HG02798 (cell line): ENCODE measurements at regions not wholly inside any gene's neighbourhood (a gene's known extent, or its start where the extent isn't known, plus 50 kb on each side); places are given as distances from the start of the nearest gene placed in this dataset.

Experiments
- ATAC-seq: cut with Tn5 transposase; IDR thresholded peaks from one replicate; pipeline ENCODE4 v1.9.1; 2021; ENCODE audit warnings: mild to moderate bottlenecking; ENCODE audit not compliant: unreplicated experiment, poor library complexity

DNA sequence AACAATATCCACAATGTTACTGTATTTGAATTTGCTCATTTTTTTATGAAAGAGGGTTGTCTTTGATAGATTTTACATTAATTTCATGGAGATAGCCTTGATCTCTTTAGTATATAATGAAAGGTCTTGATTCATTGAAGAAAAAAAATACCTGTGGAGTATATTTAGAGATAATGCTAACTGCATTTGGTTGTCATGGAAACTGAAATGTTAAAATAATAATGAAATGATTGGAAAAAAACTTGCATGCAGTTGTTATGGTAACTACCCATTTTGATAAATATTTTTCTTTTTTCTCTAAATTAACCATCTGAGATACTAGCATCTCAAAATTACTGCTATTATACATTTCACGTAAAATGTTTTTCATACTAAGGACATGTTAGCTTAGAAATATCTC is 712.7 kb upstream of the FAM98A start:
- no peak for ATAC-seq

- no peak for ATAC-seq
Measured at GRCh38 chr2:34308140-34308539, 709.0 kb upstream of the FAM98A start.

DNA sequence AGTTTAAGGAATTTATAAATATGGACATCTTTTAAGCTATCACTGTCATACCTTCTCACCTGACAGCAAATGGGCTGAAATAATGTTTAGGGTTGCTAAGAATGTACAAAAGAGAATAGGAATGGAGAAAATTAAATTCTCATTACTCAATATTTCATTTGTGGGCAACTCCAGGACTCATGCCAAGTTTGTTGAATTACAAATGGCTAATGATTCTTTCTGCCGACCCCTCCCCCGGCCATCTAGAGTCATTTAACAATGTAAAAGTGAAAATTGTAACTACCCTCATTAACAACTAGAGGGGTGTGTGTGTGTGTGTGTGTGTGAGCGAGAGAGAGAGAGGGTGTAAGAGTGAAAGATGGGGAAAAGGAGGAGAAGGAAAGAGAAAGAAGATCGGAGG is 708.5 kb upstream of the FAM98A start:
- no peak for ATAC-seq

- no peak for ATAC-seq
Measured at GRCh38 chr2:34306745-34307144, 707.6 kb upstream of the FAM98A start.

GRCh38 chr2:34305587-34305986 is 706.5 kb upstream of the FAM98A start:
- no peak for ATAC-seq

DNA sequence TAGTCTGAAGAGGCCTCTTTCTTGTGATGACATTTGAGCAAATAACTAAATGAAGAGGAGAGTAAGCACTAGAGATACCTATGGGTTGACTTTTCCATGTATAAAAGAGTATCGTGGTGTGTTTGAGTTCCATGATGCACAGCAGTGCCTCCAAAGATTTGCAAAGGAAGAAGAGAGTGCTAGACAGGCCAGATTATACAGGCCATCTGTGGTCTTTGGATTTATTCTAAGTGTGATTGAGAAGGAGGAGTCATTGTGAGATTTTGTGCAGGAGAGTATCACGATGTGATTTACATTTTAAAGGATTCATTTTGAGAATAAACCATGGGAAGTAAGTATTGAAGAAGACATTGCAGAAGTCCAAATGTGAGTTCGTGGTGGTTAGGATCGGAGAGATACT is 695.9 kb upstream of the FAM98A start:
- ATAC-seq = no peak

GRCh38 chr2:34291076-34291475 is 692.0 kb upstream of the FAM98A start:
- ATAC-seq = peak; percentile 69

- ATAC-seq = no peak
Measured at GRCh38 chr2:34288016-34288415, 688.9 kb upstream of the FAM98A start.

DNA sequence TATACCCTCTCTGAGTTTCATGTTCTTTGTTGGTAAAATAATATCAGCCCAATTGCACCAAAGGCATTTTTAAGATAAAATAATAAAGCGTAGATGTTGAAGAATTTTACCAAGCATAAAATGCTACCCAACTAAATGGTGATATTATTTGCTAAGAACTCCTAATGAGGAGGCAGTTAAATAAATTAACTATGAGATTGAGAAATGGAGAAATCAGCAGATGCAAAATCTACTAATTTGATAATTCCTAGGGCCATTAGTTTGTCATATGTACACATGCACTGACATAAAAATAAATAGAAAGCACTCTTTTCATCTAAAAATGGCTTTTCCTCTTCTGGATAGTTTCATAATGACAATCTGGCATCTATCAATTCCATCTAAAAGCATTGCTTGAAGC is 681.5 kb upstream of the FAM98A start:
- no peak for ATAC-seq

GRCh38 chr2:34266908-34267697 is 668.0 kb upstream of the FAM98A start:
- ATAC-seq = peak; percentile 72

- ATAC-seq = no peak
Measured at GRCh38 chr2:34261701-34262100, 662.6 kb upstream of the FAM98A start.

GRCh38 chr2:34254272-34254878 is 655.3 kb upstream of the FAM98A start:
- no peak for ATAC-seq

DNA sequence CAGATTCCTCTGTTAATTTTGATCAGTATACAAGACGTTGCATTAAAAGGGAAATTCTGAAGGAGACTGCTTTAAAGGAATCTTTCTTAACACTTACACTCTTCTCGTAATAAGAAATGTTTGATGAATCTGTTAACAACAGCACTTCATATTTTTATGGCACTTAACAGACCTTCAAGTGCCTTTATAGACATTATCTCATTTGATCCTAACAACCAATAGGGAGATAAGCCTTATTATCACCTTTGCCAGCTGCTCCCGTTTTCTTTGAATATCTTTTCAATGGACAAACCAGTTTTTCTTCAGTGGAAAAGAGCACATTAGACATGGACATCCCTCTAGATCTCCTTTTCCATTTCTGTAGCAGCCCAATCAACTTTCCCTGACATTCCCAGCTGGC is 653.0 kb upstream of the FAM98A start:
- ATAC-seq = no peak

- ATAC-seq = no peak
Measured at GRCh38 chr2:34251578-34251977, 652.5 kb upstream of the FAM98A start.

- ATAC-seq = no peak
Measured at GRCh38 chr2:34244195-34244594, 645.1 kb upstream of the FAM98A start.

GRCh38 chr2:34242763-34243123 is 643.6 kb upstream of the FAM98A start:
- no peak for ATAC-seq

DNA sequence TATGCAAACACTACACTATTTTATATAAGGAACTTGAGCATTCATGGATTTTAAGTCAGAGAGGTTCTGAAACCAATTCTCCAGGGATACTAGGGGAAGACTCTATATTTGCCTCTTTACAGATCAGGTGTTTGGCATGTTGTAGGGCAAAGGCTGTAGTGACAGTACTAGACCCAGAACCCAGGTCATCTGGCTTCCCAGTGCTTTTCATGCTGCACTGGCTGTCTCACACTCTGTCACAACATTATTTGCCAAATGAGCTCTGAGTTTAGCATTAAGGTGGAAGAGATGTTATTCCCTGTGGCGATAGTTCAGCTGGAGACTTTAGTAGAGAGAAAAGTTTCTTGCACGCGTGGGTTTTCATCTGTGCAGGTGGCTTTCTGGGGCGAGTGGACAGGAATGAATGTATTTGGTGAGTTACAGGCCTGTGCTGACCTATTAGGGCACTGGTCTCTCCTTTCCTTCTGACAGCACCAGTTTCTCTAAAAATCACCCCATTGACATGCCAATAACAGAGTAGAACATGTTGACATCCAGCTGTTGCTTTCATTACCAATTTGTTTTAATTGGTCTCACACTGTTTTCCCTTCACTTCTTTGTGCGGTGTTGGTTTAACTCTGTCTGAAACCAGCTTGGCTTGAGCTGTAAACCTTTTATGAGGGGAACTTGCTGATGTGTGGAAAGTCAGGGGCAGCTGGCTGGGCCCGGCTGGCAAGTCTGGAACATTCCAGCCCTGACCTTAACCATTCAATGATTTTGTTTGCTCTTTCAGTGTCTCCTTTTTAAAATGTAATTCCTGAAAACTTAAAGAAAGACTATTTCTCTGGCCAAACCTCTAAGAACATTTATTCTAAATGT is 643.0 kb upstream of the FAM98A start:
- no peak for ATAC-seq

DNA sequence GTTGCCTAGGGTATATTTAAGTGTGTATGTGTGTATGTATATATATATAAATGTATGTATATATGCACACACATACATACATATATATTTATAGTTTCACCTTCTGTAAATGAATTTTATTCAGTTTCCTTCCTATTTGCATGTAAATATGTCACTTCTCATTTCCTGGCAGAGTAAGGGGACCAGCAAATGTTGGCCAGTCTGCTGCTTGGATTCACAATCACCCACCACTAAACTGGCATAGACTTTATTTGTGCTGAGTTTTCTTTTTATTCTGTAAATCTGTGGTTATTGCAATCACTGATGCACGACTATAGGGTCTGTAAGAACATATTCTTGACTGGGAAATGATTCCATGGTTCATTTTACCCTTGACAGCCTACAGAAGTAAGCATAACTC is 640.4 kb upstream of the FAM98A start:
- ATAC-seq = no peak

- no peak for ATAC-seq
Measured at GRCh38 chr2:34234823-34235222, 635.7 kb upstream of the FAM98A start.

GRCh38 chr2:34229998-34230397 is 630.9 kb upstream of the FAM98A start:
- no peak for ATAC-seq

DNA sequence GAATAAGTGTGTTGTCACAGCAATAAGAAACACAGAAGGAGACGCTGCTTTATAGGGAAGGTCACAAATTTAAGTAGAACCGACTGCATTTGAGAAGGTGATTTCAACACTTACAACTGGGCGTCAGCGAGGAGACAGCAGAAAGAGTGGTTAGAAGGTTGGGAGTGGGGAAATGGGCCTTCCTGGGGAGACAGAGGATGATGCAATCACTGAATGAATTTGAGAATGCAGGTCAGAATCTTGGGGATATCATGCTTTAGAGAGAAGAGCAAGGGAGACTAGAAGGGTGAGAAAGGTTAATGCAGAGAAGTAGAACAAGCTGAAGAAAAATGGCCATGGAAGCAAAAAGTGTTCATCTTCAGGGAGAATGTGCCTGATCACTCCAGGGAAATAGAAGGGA is 616.1 kb upstream of the FAM98A start:
- no peak for ATAC-seq
